ENCODE measurements at regions not wholly inside any gene's neighbourhood (a gene's known extent, or its start where the extent isn't known, plus 50 kb on each side); places are given as distances from the start of the nearest gene placed in this dataset.

DNA sequence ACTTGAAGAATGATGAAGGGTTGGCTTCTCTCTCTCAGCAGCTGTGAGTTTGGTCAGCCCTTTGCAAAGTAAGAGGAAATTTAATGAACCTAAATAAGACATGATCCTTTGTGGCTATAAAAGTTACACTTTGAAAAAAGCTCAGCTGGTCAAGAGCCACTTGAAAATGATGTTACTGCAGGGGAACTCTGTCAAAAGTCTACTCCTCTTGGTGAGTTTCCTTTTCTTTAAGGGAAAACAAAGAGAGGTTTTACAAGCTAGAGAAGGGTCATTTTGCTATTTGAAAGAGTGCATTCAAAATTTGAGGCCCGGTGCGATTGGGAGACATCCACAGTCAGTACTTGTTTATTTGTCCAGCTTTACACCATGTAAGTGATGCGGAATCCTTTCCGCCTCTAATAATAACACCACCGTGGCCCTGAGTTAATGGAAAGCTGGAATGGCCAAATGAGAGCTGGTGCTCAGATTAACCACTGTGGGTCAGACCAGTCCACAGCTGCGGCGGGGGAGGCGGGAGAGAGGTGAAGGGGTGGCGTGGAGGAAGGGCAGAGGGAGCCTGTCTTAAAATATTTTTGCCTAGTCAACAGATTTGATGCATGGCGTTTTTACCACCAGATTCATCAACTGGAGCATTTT, 404.0 kb downstream of the TLE4 start:
- Histone ChIP-seq H3K4me1 (replicated peaks in 1 of 2) (no peaks in the 10 kb centered on the region), H3K27ac (no peak overlapping the region), H3K4me3 (no peak overlapping the region), H3K27me3 (no peaks in the 10 kb centered on the region), H3K9me3 (replicated peaks in 1 of 3) (no peaks in the 10 kb centered on the region), H3K36me3 (replicated peaks in 1 of 2) (no peaks in the 10 kb centered on the region)
- TF ChIP-seq POLR2A (IDR thresholded peaks at IDR 0.05), result no peak
- intact Hi-C loops (cut with DNase I), result no loop called here
- DNase-seq, result no peak
- 72 to 84% (median 79%) methylated on average over 10 of the region's 10 CpGs for WGBS, 4 donors

DNA sequence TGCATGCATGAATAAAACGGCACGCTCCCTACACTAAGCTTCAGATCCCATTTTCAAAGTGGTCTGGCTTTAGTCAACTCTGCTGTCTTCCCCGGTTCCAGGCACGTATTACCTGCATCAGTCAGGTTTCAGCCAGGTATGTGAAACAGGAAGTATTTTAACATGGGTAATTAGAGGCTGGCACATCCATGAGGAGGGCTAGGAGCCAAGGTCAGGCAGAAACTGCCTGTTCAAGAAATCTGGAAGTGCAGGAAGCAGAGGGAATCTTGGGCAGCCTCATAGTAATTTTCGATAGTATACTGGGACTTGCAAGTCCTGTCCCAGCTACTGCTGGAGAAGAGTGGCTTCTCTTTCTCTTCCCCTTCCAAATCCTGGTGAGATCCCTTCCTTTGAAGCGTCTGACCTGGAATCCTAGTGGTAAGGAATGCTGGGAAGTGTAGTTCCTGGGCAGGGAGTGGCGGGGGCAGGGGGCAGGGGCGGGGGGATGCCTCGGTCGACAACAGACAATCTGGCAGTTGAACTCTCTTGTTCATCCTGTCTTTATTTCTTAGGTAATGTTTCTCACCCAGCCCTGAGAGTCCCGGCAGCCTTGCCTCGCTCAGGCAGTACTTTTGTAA, 403.1 kb downstream of the TLE4 start:
- Histone ChIP-seq H3K4me3 (no peak overlapping the region), H3K27ac (no peak overlapping the region), H3K36me3 (replicated peaks in 1 of 2) (no peaks in the 10 kb centered on the region), H3K27me3 (no peaks in the 10 kb centered on the region), H3K4me1 (replicated peaks in 1 of 2) (no peaks in the 10 kb centered on the region), H3K9me3 (replicated peaks in 1 of 3) (no peaks in the 10 kb centered on the region)
- intact Hi-C loops (cut with DNase I), result no loop called here
- 79 to 89% (median 81%) methylated on average over 12 of the region's 12 CpGs for WGBS, 4 donors
- no peak for TF ChIP-seq POLR2A (IDR thresholded peaks at IDR 0.05)
- TF ChIP-seq, protein P1, sequence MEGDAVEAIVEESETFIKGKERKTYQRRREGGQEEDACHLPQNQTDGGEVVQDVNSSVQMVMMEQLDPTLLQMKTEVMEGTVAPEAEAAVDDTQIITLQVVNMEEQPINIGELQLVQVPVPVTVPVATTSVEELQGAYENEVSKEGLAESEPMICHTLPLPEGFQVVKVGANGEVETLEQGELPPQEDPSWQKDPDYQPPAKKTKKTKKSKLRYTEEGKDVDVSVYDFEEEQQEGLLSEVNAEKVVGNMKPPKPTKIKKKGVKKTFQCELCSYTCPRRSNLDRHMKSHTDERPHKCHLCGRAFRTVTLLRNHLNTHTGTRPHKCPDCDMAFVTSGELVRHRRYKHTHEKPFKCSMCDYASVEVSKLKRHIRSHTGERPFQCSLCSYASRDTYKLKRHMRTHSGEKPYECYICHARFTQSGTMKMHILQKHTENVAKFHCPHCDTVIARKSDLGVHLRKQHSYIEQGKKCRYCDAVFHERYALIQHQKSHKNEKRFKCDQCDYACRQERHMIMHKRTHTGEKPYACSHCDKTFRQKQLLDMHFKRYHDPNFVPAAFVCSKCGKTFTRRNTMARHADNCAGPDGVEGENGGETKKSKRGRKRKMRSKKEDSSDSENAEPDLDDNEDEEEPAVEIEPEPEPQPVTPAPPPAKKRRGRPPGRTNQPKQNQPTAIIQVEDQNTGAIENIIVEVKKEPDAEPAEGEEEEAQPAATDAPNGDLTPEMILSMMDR (IDR thresholded peaks at IDR 0.05), result no peak
- no peak for DNase-seq

DNA sequence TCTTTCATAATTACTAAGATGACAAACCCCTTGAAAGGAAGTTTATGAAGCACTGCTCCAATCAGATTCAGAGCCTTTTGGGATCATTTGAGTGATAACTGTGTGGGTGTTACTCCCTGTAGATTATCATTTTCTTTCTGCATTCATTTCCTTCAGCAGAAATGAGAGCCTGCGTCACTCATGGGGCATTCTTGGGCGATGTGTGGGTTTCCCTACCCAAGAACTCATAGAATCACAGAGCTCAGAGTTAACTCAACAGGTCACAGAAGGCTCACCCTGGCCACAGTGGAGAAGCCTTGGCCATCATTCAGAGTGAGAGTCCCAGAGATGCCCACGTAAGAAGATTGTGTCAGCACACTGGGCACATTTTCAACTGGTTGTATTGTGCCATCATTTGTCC, 401.9 kb downstream of the TLE4 start:
- no peaks in the 10 kb centered on the region for H3K9me3 ChIP-seq (replicated peaks in 1 of 3)
- H3K4me3 ChIP-seq, result no peak overlapping the region
- no peaks in the 10 kb centered on the region for H3K4me1 ChIP-seq (replicated peaks in 1 of 2)
- no peak for TF ChIP-seq POLR2A (IDR thresholded peaks at IDR 0.05)
- TF ChIP-seq, protein P1 (IDR thresholded peaks at IDR 0.05), result no peak
- H3K27ac ChIP-seq, result no peak overlapping the region
- no peak for DNase-seq
- no peaks in the 10 kb centered on the region for H3K27me3 ChIP-seq
- intact Hi-C loops (cut with DNase I), result no loop called here
- WGBS, 4 donors, result 80 to 88% (median 87%) methylated on average over 3 of the region's 3 CpGs
- H3K36me3 ChIP-seq (replicated peaks in 1 of 2), result no peaks in the 10 kb centered on the region

DNA sequence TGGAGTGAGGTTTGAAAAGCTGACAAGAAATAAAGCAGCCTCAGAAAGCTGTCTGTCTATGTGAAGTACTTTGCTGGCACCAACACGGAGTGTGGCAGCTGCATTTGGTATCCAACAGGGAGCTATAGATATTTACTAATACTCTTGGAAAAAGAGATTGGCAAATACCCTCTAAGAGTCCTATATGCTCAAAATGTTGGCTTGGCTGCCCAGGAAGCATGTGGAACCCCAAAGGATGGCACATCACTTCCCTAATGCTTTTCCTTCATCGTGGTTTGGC, 398.3 kb downstream of the TLE4 start:
- no peaks in the 10 kb centered on the region for H3K4me1 ChIP-seq (replicated peaks in 1 of 2)
- no peaks in the 10 kb centered on the region for H3K36me3 ChIP-seq (replicated peaks in 1 of 2)
- H3K27me3 ChIP-seq, result no peaks in the 10 kb centered on the region
- intact Hi-C loops (cut with DNase I), result no loop called here
- no peak overlapping the region for H3K27ac ChIP-seq
- H3K9me3 ChIP-seq (replicated peaks in 1 of 3), result no peaks in the 10 kb centered on the region
- whole genome bisulfite sequencing, 4 donors, result 84 to 92% (median 89%) methylated on average over 2 of the region's 2 CpGs
- no peak overlapping the region for H3K4me3 ChIP-seq
- TF ChIP-seq, protein P1 (IDR thresholded peaks at IDR 0.05), result no peak
- TF ChIP-seq POLR2A (IDR thresholded peaks at IDR 0.05), result no peak
- no peak for DNase-seq

All from adrenal gland (tissue), 9 donors.